ENCODE measurements at regions not wholly inside any gene's neighbourhood (a gene's known extent, or its start where the extent isn't known, plus 50 kb on each side); places are given as distances from the start of the nearest gene placed in this dataset.

- TF ChIP-seq GATA3 (IDR thresholded peaks at IDR 0.05; ENCODE audit: low read depth, low read length) = no peak
- TF ChIP-seq GATA2 (IDR thresholded peaks at IDR 0.05; ENCODE audit: low read depth, low read length) = no peak
Measured at GRCh38 chrX:131901546-131901945, 121.6 kb upstream of the STK26 start.
